NCI-H1930 (cell line): ENCODE measurements at regions not wholly inside any gene's neighbourhood (a gene's known extent, or its start where the extent isn't known, plus 50 kb on each side); places are given as distances from the start of the nearest gene placed in this dataset.
A peak's percentile ranks its signal among the peaks of the same experiment; 100 is the strongest.

Experiments
- DNase-seq, 2 experiments: peaks; one replicate each; lab custom pipeline; 2025; lab: John Stamatoyannopoulos, UW

GRCh38 chr5:39606591-39606990 is 181.8 kb upstream of the DAB2 start:
- DNase-seq, result no peak

- DNase-seq, result peak in 1 of 2 experiments; percentile 22
Measured at GRCh38 chr5:39605588-39606575, 181.1 kb upstream of the DAB2 start.

- DNase-seq, result no peak
Measured at GRCh38 chr5:39605145-39605544, 180.4 kb upstream of the DAB2 start.

GRCh38 chr5:39604491-39604890 is 179.7 kb upstream of the DAB2 start:
- no peak for DNase-seq

- no peak for DNase-seq
Measured at GRCh38 chr5:39599721-39600431, 175.1 kb upstream of the DAB2 start.

- DNase-seq, result no peak
Measured at GRCh38 chr5:39598661-39599248, 174.0 kb upstream of the DAB2 start.

GRCh38 chr5:39588179-39588578 is 163.4 kb upstream of the DAB2 start:
- DNase-seq, result no peak

- no peak for DNase-seq
Measured at GRCh38 chr5:39587675-39588074, 162.9 kb upstream of the DAB2 start.

GRCh38 chr5:39586185-39586584 is 161.4 kb upstream of the DAB2 start:
- DNase-seq, result no peak

- no peak for DNase-seq
Measured at GRCh38 chr5:39584927-39585326, 160.1 kb upstream of the DAB2 start.

- no peak for DNase-seq
Measured at GRCh38 chr5:39580702-39581453, 156.1 kb upstream of the DAB2 start.

- DNase-seq, result no peak
Measured at GRCh38 chr5:39579750-39580149, 155.0 kb upstream of the DAB2 start.

GRCh38 chr5:39578887-39579497 is 154.2 kb upstream of the DAB2 start:
- DNase-seq, result peak in 1 of 2 experiments; percentile 19

- DNase-seq, result peak in 1 of 2 experiments; percentile 37
Measured at GRCh38 chr5:39577529-39577928, 152.7 kb upstream of the DAB2 start.

GRCh38 chr5:39570403-39571027 is 145.7 kb upstream of the DAB2 start:
- DNase-seq, result peak in 1 of 2 experiments; percentile 22

- DNase-seq, result no peak
Measured at GRCh38 chr5:39569857-39570256, 145.1 kb upstream of the DAB2 start.

- no peak for DNase-seq
Measured at GRCh38 chr5:39566891-39567290, 142.1 kb upstream of the DAB2 start.

GRCh38 chr5:39566029-39566428 is 141.2 kb upstream of the DAB2 start:
- DNase-seq, result no peak

- DNase-seq, result no peak
Measured at GRCh38 chr5:39561421-39561820, 136.6 kb upstream of the DAB2 start.

- DNase-seq, result no peak
Measured at GRCh38 chr5:39560726-39561125, 135.9 kb upstream of the DAB2 start.

- no peak for DNase-seq
Measured at GRCh38 chr5:39559923-39560322, 135.1 kb upstream of the DAB2 start.
